OCI-LY1 (cell line): ENCODE measurements at regions not wholly inside any gene's neighbourhood (a gene's known extent, or its start where the extent isn't known, plus 50 kb on each side); places are given as distances from the start of the nearest gene placed in this dataset.

Experiments used
- CTCF ChIP-seq: fragments of 200-600 bp; sonication (generic), shearing (Covaris generic); IDR thresholded peaks from 2 replicates; pipeline ENCODE4 v1.5.1; 2017; ENCODE audit warnings: mild to moderate bottlenecking, antibody characterized with exemption, low read length, moderate library complexity, mixed read lengths
- EZH2 ChIP-seq: fragments of 200-600 bp; sonication (generic), shearing (Covaris generic); IDR thresholded peaks from 2 replicates; pipeline ENCODE4 v1.8.0; 2017; ENCODE audit warnings: borderline replicate concordance, mixed run types, mild to moderate bottlenecking, antibody characterized with exemption, low read length, moderate library complexity, mixed read lengths

GRCh38 chr4:112752061-112752460, 115.1 kb downstream of the LARP7 start:
- no peak for TF ChIP-seq CTCF
- no peak for TF ChIP-seq EZH2
